SU-DHL-6 (cell line): ENCODE measurements at regions not wholly inside any gene's neighbourhood (a gene's known extent, or its start where the extent isn't known, plus 50 kb on each side); places are given as distances from the start of the nearest gene placed in this dataset.

Source experiments
- H2AFZ ChIP-seq: fragments of 200-600 bp; sonication (generic); 2 replicates; pipeline ENCODE4 v1.6.1; 2014; ENCODE audit warnings: low read depth, mild to moderate bottlenecking, moderate library complexity, mixed read lengths, antibody characterized with exemption, low read length; ENCODE audit not compliant: severe bottlenecking
- H3F3A ChIP-seq: fragments of 200-600 bp; shearing (Covaris generic); 2 replicates; pipeline ENCODE4 v1.6.0; 2016; ENCODE audit warnings: antibody characterized with exemption, mild to moderate bottlenecking; ENCODE audit not compliant: insufficient read depth
- H3K27ac ChIP-seq: fragments of 200-600 bp; sonication (generic); 2 replicates; pipeline ENCODE4 v1.5.1; 2016; ENCODE audit warnings: low read depth, mild to moderate bottlenecking, low read length, moderate library complexity, mixed read lengths
- H3K27me3 ChIP-seq: fragments of 200-600 bp; sonication (generic), shearing (Covaris generic); 2 replicates; pipeline ENCODE4 v1.6.0; 2014; ENCODE audit warnings: mild to moderate bottlenecking, low read length
- H3K36me3 ChIP-seq: fragments of 200-600 bp; sonication (generic); 2 replicates; pipeline ENCODE4 v1.6.1; 2014; ENCODE audit warnings: mild to moderate bottlenecking, low read length, mixed read lengths
- H3K4me2 ChIP-seq: fragments of 300-600, 200-600 bp; shearing (Covaris generic), sonication (generic); 2 replicates; pipeline ENCODE4 v1.6.0; 2014; ENCODE audit warnings: low read length, low read depth, mild to moderate bottlenecking; ENCODE audit not compliant: poor library complexity, severe bottlenecking
- H3K4me3 ChIP-seq: fragments of 200-600 bp; sonication (generic); 2 replicates; pipeline ENCODE4 v1.5.1; 2014; ENCODE audit warnings: antibody characterized with exemption, low read length, mild to moderate bottlenecking, mixed read lengths; ENCODE audit not compliant: insufficient read depth, poor library complexity, severe bottlenecking
- H3K79me2 ChIP-seq: fragments of 200-600 bp; sonication (generic); 2 replicates; pipeline ENCODE4 v1.6.1; 2014; ENCODE audit warnings: mild to moderate bottlenecking, low read length, moderate library complexity; ENCODE audit not compliant: insufficient read depth
- H3K9ac ChIP-seq: fragments of 200-600 bp; sonication (generic); 2 replicates; pipeline ENCODE4 v1.7.0; 2014; ENCODE audit warnings: mild to moderate bottlenecking, low read length
- H3K9me2 ChIP-seq: fragments of 200-600 bp; sonication (generic); replicated peaks from 2 replicates; pipeline ENCODE4 v1.6.1; 2014; ENCODE audit warnings: low read length; ENCODE audit not compliant: insufficient read depth
- H3K9me3 ChIP-seq: fragments of 200-600 bp; sonication (generic); 2 replicates; pipeline ENCODE4 v1.6.1; 2014; ENCODE audit warnings: low read length, mixed read lengths; ENCODE audit not compliant: insufficient read depth
- H4K20me1 ChIP-seq: fragments of 200-600 bp; sonication (generic); 2 replicates; pipeline ENCODE4 v1.6.1; 2014; ENCODE audit warnings: low read depth, mild to moderate bottlenecking, antibody characterized with exemption, low read length, moderate library complexity, mixed read lengths
- EZH2phosphoT487 ChIP-seq: fragments of 200-600 bp; sonication (generic), shearing (Covaris generic); conservative IDR thresholded peaks from 2 replicates; pipeline ENCODE4 v1.6.1; 2018; ENCODE audit warnings: mild to moderate bottlenecking, antibody characterized with exemption, low read length, moderate library complexity, mixed read lengths
- TF ChIP-seq, protein P1 (sequence below): fragments of 200-600 bp; sonication (generic); IDR thresholded peaks from one replicate; pipeline ENCODE4 v1.5.1; 2017; ENCODE audit warnings: antibody characterized with exemption, mild to moderate bottlenecking, low read length, moderate library complexity; ENCODE audit not compliant: insufficient read depth, poor library complexity, severe bottlenecking

DNA sequence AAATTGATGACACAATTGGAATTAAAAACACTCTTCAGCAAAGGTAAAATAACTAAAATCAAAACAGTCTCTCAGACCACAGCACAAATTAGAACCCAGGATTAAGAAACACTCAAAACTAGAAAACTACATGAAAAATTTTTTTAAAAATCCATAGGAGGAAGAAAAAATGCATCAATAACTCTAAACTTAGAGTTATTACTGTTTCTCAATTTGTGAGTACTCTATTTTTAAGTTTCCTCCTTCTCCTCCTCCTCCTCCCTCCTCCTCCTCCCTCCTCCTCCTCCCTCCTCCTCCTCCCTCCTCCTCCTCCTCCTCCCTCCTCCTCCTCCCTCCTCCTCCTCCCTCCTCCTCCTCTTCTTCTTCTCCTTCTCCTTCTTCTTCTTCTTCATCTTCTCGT is 1395.7 kb downstream of the STIM2 start:
- no peaks in the 10 kb centered on the region for H3K36me3 ChIP-seq
- H3K27ac ChIP-seq: no peak overlapping the region
- TF ChIP-seq, protein P1, sequence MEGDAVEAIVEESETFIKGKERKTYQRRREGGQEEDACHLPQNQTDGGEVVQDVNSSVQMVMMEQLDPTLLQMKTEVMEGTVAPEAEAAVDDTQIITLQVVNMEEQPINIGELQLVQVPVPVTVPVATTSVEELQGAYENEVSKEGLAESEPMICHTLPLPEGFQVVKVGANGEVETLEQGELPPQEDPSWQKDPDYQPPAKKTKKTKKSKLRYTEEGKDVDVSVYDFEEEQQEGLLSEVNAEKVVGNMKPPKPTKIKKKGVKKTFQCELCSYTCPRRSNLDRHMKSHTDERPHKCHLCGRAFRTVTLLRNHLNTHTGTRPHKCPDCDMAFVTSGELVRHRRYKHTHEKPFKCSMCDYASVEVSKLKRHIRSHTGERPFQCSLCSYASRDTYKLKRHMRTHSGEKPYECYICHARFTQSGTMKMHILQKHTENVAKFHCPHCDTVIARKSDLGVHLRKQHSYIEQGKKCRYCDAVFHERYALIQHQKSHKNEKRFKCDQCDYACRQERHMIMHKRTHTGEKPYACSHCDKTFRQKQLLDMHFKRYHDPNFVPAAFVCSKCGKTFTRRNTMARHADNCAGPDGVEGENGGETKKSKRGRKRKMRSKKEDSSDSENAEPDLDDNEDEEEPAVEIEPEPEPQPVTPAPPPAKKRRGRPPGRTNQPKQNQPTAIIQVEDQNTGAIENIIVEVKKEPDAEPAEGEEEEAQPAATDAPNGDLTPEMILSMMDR: no peak
- no peak for TF ChIP-seq EZH2phosphoT487

DNA sequence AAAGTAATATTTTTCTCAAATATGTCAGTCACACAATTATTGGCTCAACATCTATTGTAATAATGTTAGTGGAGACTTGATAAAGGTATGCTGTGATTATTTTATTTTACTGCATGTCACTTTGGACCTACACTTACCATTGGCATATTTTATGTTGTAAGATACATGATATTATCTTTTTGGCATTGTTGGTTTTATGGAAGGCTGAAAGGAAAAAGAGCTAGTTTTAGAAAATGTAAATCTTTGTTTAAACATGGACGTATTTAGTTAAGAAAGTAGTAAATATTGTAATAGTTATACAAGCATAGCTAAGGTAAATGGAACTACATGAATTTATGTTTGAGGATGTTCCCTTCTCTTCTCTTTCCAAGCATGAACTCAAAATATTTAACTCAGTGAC is 1399.3 kb downstream of the STIM2 start:
- H3K36me3 ChIP-seq: no peaks in the 10 kb centered on the region
- H3K9me3 ChIP-seq: no peaks in the 10 kb centered on the region
- H3K9ac ChIP-seq: no peak overlapping the region
- H3K9me2 ChIP-seq: no peaks in the 10 kb centered on the region
- no peaks in the 10 kb centered on the region for H3F3A ChIP-seq
- no peak overlapping the region for H3K27ac ChIP-seq
- H3K4me2 ChIP-seq: no peak overlapping the region
- H2AFZ ChIP-seq: no peak overlapping the region
- H3K27me3 ChIP-seq: no peaks in the 10 kb centered on the region
- H3K4me3 ChIP-seq: no peak overlapping the region
- TF ChIP-seq EZH2phosphoT487: no peak
- TF ChIP-seq, protein P1: no peak
- H3K79me2 ChIP-seq: no peaks in the 10 kb centered on the region
- H4K20me1 ChIP-seq: no peaks in the 10 kb centered on the region

More for the DNA sequence above, 1395.7 kb downstream of the STIM2 start:
- no peaks in the 10 kb centered on the region for H3K79me2 ChIP-seq
- H3K4me3 ChIP-seq: no peak overlapping the region
- no peaks in the 10 kb centered on the region for H4K20me1 ChIP-seq
- H3F3A ChIP-seq: no peaks in the 10 kb centered on the region
- H3K9me2 ChIP-seq: no peaks in the 10 kb centered on the region
- no peak overlapping the region for H3K4me2 ChIP-seq
- no peak overlapping the region for H2AFZ ChIP-seq
- no peak overlapping the region for H3K9ac ChIP-seq
- H3K27me3 ChIP-seq: no peaks in the 10 kb centered on the region
- H3K9me3 ChIP-seq: no peaks in the 10 kb centered on the region

DNA sequence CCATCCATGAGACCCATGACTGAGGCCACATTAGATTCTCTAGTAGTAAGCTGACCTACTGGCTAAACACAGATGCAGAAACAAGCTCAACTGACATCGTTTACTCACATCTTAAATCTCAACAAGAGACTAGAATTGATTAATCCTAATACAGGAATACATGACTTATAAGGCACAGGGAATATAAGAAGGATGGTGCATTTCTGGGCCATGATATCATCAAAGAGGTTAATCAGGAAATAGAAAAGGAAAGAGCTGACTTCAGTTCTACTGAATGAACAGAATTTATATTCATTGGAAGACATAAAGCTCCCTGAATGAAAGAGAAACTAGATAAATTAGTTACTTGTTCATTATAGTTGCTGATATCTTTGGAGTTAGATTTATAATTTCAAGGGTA is 1406.5 kb downstream of the STIM2 start:
- H3K36me3 ChIP-seq: no peaks in the 10 kb centered on the region
- H3K27ac ChIP-seq: no peak overlapping the region
- no peaks in the 10 kb centered on the region for H3K9me2 ChIP-seq
- no peak overlapping the region for H3K4me3 ChIP-seq
- H3F3A ChIP-seq: no peaks in the 10 kb centered on the region
- H3K79me2 ChIP-seq: no peaks in the 10 kb centered on the region
- no peaks in the 10 kb centered on the region for H3K27me3 ChIP-seq
- no peaks in the 10 kb centered on the region for H4K20me1 ChIP-seq
- no peak overlapping the region for H3K9ac ChIP-seq
- H2AFZ ChIP-seq: no peak overlapping the region
- TF ChIP-seq, protein P1: no peak
- no peak for TF ChIP-seq EZH2phosphoT487
- no peak overlapping the region for H3K4me2 ChIP-seq
- no peaks in the 10 kb centered on the region for H3K9me3 ChIP-seq

DNA sequence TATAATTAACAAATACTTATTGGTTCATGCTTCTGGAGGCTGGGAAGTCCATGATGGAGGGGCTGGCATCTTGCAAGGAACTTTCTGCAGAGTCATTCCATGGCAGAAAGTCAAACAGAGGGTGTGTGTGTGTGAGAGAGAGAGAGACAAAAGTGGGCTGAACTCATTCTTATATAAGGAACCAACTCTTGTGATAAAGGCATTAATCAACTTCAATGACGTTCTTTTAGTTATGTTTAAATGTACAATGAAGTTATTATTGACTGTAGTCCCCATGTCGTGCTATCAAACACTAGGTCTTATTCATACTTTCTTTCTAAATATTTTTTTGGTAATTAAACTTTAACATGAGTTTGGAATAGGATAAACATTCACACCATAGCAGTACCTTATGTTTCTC is 1408.8 kb downstream of the STIM2 start:
- Histone ChIP-seq H3K9me3 (no peaks in the 10 kb centered on the region), H3K9ac (no peak overlapping the region), H3K27me3 (no peaks in the 10 kb centered on the region), H3F3A (no peaks in the 10 kb centered on the region), H3K4me2 (no peak overlapping the region), H3K36me3 (no peaks in the 10 kb centered on the region), H2AFZ (peak overlapping the region; percentile 40), H3K27ac (no peak overlapping the region), H3K79me2 (no peaks in the 10 kb centered on the region), H3K9me2 (no peaks in the 10 kb centered on the region), H4K20me1 (no peaks in the 10 kb centered on the region), H3K4me3 (no peak overlapping the region)
- TF ChIP-seq EZH2phosphoT487: no peak
- TF ChIP-seq, protein P1: no peak
